HG03066 (cell line): ENCODE measurements at regions not wholly inside any gene's neighbourhood (a gene's known extent, or its start where the extent isn't known, plus 50 kb on each side); places are given as distances from the start of the nearest gene placed in this dataset.

Experiments used
- ATAC-seq: cut with Tn5 transposase; IDR thresholded peaks from one replicate; pipeline ENCODE4 v1.9.1; 2021; ENCODE audit warnings: low read depth; ENCODE audit not compliant: unreplicated experiment

GRCh38 chr10:63707254-63707910 is 186.2 kb downstream of the REEP3 start:
- ATAC-seq, result peak; percentile 62

DNA sequence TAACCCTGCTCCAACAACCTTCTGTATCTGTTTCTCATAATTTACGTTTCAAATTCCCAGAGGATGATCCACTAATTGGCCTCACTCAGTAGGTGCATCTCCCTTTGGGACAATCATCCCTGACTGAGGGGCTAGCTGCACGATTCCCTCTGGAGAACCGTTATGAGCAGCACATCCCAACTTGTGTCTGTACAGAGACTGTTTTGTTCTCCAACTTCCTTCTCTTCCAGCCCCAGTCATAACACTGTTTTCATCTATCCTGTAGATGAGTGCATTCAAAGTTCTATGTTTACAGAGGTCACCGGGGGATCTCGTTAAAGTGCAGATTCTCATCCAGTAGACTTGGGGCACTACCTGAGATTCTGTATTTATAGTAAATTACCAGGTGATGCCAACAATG is 187.2 kb downstream of the REEP3 start:
- no peak for ATAC-seq

DNA sequence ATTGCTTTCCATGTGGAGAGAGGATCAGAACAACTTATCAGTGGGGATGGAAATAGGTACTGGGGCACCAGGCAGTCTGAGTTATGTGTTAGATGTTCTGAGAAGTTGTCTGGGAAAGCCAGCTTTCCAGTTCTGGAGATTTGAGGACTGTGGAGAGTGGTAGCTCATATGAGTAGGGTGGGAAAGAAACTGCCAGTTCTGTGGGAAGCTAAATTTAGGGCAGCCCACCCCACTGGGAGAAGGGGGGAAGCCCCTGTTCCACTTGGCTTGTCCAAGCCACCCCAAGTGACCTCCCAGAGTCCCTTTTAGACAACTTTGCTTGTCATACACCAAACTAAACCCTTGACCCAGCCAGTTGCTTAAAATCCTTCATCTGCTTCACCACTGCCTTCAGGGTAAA is 189.5 kb downstream of the REEP3 start:
- no peak for ATAC-seq

DNA sequence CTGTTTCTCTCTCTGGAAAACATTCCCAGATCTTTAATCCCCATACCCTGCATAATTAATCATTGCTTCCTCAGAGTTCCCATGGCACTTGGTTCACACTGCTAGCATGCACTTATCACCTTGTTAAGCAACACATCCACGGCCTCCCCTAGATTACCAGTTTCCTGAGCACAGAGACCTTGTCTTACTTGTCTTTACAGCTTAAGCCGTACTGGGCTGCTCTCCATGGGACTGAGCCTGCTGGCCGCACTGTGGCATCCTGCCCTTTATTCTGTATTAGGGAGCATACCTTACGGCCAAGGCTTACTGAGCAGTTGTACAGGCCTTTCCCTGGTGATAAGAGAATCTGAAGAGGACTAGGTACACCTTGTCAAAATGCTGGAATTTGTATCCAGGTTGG is 190.2 kb downstream of the REEP3 start:
- no peak for ATAC-seq

GRCh38 chr10:63711867-63712716 is 190.9 kb downstream of the REEP3 start:
- ATAC-seq, result no peak

DNA sequence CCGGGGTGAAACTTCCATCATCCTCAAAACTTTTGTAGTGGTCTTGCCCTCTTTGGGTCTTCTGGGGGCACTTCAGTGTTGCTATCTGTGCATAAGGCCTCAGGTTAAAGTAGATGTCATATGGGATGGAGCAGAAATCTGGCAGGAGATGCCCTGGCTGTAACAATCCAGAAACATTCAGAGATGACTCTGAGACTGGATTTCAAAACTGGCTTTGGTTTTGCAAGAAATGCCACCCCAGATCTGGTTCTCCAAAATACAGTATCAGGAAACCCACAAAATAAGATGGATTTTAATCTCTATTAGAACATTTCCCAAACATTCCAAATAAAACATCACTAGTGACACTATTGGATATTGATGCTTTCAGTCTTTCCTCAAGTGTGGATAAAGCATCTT is 191.5 kb downstream of the REEP3 start:
- ATAC-seq, result no peak

GRCh38 chr10:63713191-63714144 is 192.3 kb downstream of the REEP3 start:
- ATAC-seq, result no peak

- no peak for ATAC-seq
These were observed 194.9 kb downstream of the REEP3 start for GRCh38 chr10:63716016-63716580.

DNA sequence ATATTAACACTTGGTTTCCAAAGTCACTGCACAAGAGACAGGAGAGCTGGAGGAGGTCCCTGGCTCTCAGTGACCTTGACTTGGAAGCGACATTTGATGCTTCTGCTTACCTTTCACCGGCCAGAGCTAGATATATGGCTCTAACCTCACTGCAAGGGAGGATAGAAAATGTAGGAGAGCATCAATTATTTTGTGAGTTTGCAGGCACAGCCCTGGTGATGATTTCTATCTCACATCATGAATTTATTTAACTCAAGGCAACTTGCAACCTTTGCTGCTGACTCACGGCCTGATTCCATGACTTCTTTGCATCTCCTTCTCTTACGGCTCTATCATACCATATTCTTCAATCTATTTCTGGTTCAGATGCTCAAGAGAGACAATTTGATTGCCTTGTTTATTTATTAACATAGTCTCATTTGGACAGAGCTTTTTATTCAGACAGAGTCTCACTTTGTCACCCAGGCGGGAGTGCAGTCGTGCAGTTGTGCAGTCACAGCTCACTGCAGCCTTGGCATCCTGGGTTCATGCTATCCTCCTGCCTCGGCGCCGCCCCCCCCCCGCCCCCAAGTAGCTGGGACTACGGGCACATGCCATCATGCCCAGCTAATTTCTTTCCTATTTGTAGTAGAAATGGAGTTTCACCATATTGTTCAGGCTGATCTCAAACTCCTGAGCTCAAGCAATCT is 196.0 kb downstream of the REEP3 start:
- ATAC-seq, result no peak

GRCh38 chr10:63718006-63718405 is 196.8 kb downstream of the REEP3 start:
- no peak for ATAC-seq

DNA sequence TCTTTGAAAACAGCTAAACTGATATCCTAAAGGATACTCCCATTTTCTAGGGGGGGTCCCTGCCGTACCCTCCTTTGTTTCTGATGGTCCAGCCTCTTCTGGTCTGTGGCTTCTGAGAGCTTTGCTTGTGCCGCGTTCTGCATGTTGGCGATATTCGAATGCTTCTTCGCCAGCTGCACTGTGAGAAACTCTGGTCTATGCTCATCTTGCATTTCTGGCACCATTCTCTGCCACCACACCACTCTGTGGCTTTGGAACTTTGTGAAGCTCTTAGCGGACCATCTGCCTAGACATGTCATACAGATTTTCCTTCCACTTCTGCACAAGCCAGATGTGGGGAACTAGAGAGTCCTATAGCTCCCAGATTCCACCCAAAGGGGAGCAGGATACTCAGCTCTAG is 197.2 kb downstream of the REEP3 start:
- no peak for ATAC-seq

DNA sequence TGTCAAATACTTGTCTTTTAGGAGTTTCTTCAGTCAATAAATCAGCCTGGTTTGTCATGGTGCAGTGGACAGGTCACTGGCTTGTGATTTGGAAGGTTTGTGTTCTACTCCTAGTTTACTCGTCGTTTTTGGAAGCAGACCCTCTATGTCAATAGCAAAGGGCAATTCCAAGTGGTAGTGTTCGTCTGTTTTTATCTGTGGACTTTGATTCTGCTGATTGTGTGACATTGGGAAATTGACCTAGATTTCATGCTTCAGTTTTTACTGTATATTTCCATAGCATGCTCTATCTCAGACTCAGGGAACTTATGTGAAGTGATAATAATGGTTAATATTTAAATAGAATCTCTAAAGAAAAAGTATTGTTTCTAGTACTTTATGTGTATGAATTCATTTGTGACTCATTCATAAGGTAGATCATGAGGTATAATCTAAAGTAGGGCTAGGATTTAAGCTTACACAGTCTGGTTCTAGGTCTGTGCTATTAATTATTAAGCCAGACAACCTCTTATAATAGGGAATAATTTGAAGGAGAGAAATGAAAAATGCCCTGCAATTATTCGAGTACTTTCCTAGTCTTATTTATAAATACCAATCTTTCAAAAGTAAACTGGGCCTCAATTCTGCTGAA is 198.1 kb downstream of the REEP3 start:
- ATAC-seq, result no peak

- ATAC-seq, result no peak
These were observed 198.9 kb downstream of the REEP3 start for GRCh38 chr10:63720072-63720537.

DNA sequence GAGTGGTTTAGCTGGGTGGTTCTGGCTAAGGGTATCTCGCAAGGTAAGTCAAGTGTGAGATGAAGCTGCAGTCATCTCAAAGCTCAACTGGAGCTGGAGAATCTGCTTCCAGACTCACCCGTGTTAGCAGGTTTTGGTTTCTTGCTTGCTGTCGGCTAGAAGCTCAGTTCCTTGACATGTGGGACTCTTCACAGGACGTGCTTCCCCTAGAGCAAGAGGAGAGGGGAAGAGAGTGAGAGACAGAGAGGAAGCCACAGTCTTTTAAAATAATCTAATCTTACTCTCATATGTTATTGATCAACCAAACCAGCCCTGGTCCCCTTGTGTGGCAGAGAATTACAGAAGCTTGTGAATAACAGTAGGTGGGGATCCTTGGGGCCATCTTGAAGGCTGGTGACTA is 199.5 kb downstream of the REEP3 start:
- ATAC-seq, result peak; percentile 66

DNA sequence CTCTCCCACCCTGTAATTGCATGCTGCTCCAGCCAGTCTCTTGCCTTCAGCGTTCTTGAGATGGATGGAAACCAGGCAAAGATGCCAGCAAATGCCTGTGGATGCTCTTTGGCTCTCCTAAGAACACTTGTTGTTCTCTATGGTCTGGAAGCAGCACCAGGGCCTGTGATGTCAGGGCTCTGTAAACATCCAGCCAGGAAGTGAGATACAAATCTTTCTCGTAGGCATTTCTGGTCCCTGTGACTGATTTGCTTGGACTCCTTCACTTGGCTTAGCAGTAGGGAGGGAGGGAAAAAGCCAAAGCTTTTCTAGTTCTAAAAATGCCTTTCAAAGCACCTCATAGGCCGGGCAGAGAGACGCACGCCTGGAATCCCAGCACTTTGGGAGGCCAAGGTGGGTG is 201.3 kb downstream of the REEP3 start:
- ATAC-seq, result no peak

DNA sequence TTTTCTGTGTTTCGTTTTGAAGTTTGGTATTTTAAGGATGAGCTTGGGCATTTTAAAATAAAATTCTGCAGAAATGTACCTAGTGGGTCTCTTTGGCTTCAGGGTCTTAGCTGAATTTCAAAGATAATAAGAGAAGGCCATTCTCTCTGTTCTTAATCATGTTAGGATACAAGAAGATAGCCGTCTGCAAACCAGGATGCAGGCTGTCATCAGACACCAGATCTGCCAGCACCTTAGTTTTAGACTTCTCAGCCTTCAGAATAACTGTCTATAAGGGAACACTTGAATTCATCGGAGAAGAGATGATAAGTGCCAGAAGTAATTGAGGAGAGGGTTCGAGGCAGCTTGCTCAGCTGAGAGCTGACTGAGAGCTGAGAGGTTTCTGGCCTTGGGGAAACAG is 202.1 kb downstream of the REEP3 start:
- ATAC-seq, result no peak

GRCh38 chr10:63723741-63724140 is 202.5 kb downstream of the REEP3 start:
- no peak for ATAC-seq

DNA sequence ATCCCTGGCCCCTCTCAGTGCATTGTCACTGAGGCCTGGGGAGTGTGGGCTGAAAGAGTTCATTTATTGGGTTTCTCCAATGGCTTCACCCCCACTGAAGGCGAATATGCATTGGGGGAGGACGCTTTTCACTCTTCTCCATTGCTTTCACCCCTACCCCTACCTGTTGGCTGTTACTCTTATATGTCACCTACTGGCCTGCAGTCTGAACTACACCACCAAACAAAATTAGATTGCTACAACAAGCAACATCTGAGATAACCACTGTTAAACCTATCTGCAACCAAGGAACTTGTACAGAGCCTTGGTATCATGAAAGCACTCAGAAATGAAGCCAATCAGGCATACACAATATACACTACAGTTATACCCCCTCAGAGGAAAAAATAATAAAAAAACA is 203.7 kb downstream of the REEP3 start:
- ATAC-seq, result no peak

DNA sequence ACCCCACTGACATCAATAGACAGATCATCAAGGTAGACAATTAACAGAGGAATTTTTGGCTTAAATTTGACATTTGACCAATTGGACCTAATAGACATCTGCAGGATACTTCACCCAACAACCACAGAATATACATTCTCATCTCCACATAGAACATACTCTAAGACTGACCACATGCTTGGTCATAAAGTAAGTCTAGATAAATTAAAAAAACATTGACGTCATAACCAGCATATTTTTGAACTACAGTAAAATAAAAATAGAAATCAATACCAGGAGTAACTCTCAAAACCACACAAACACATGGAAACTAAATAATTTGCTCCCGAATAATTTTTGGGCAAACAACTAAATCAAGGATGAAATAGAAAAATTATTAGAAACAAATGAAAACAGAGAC is 205.7 kb downstream of the REEP3 start:
- ATAC-seq, result no peak

DNA sequence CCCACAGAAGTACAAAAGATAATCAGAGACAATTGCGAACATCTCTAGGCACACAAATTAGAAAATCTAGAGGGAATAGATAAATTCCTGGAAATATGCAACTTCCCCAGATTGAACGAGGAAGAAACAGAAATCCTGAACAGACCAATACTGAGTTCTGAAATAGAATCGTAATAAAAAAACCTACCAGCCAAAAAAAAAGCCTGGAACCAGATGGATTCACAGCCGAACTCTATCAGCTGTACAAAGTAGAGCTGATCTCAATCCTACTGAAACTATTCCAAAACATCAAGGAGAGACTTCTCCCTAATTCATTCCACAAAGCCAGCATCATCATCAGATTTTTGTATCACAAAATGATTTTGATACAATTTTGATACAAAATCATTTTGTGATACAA is 206.4 kb downstream of the REEP3 start:
- ATAC-seq, result no peak
